ENCODE measurements at regions not wholly inside any gene's neighbourhood (a gene's known extent, or its start where the extent isn't known, plus 50 kb on each side); places are given as distances from the start of the nearest gene placed in this dataset.

GRCh38 chr14:38777401-38777800 is 325.6 kb downstream of the SEC23A start:
- DNase-seq (ENCODE audit: extremely low read depth, low read depth) = no peak

- no peak for DNase-seq (ENCODE audit: extremely low read depth, low read depth)
Measured at GRCh38 chr14:38775986-38776385, 327.0 kb downstream of the SEC23A start.

GRCh38 chr14:38774162-38774561 is 328.9 kb downstream of the SEC23A start:
- DNase-seq (ENCODE audit: extremely low read depth, low read depth) = no peak

GRCh38 chr14:38770251-38770650 is 332.8 kb downstream of the SEC23A start:
- no peak for DNase-seq (ENCODE audit: extremely low read depth, low read depth)

- DNase-seq (ENCODE audit: extremely low read depth, low read depth) = peak; percentile 54
Measured at GRCh38 chr14:38762845-38763244, 340.2 kb downstream of the SEC23A start.

GRCh38 chr14:38762426-38762825 is 340.6 kb downstream of the SEC23A start:
- DNase-seq (ENCODE audit: extremely low read depth, low read depth) = peak; percentile 42

DNA sequence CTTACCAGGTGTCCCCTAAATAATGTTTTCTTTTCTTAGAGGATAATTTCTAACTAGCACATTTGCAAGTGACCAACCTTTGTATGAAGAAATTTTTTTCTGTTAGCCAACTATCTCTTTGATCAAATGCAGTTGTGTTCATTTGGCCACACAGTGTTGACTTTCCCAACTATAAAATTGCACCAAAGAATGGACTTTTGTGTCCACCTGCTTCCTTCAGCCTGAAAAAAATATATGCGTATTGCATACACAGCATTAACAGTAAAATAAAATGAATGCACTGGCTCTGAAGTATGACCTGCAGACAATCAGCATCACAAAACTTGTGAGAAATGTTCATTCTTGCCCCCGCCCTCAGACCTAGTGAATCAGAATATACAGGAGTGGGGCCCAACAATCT is 342.0 kb downstream of the SEC23A start:
- no peak for DNase-seq (ENCODE audit: extremely low read depth, low read depth)

- DNase-seq (ENCODE audit: extremely low read depth, low read depth) = no peak
Measured at GRCh38 chr14:38758661-38759060, 344.4 kb downstream of the SEC23A start.

GRCh38 chr14:38755036-38755435 is 348.0 kb downstream of the SEC23A start:
- no peak for DNase-seq (ENCODE audit: extremely low read depth, low read depth)

GRCh38 chr14:38752750-38753149 is 350.3 kb downstream of the SEC23A start:
- no peak for DNase-seq (ENCODE audit: extremely low read depth, low read depth)

- no peak for DNase-seq (ENCODE audit: extremely low read depth, low read depth)
Measured at GRCh38 chr14:38752341-38752740, 350.7 kb downstream of the SEC23A start.

DNA sequence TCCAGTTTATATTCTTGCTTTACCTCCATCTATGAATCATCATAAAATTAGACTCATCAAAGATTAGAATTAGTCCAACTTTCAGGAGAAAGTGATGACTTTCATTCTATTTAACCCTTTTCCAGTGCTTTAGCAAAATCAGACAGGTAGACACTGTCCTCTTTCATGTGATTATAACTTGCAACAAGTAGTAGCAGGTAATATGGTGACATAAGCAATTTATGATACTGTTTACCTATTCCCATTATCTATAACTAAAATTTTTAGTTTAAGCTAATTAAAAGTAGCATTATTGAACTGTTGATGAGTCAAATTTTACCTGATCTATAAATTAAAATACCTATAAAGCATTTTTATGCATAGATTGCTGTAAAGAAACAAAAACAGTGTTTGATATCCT is 351.6 kb downstream of the SEC23A start:
- DNase-seq (ENCODE audit: extremely low read depth, low read depth) = no peak

DNA sequence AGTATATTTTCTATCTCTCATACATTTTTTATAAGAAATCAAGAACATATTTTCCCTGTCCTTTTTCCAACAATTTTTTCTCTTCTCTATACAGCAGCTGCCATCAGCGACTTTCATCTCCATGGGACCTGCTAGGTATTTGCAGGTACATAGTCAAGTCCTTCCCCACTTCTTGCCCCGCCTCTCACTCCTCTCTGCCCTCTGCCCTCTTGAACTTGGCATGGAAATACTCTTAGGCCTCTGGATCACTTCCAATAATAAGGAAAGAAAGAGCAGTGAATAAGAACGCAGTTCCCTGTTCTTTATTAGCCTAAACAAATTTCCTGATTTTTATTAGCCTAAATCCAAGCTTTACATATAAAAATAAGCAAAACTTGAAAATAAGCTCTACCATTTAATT is 353.1 kb downstream of the SEC23A start:
- DNase-seq (ENCODE audit: extremely low read depth, low read depth) = no peak

DNA sequence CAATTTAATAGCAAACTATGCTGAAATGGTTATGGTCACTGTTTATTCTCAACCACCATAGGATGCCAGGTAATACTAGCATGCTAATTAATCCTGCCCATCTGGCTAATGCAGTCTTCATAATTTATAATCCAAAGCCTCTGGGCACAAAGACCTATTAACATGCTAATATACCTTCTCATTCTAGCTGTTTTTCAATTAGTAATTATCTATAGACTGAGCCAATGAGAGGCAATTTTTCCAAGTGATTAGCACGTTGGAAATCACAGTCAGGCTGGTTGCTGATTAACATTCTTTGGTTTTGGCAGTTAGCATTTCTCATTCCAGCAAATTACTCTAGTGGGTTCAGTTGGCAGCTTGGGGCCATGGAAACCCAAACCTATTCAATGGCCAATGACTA is 357.2 kb downstream of the SEC23A start:
- DNase-seq (ENCODE audit: extremely low read depth, low read depth) = no peak

DNA sequence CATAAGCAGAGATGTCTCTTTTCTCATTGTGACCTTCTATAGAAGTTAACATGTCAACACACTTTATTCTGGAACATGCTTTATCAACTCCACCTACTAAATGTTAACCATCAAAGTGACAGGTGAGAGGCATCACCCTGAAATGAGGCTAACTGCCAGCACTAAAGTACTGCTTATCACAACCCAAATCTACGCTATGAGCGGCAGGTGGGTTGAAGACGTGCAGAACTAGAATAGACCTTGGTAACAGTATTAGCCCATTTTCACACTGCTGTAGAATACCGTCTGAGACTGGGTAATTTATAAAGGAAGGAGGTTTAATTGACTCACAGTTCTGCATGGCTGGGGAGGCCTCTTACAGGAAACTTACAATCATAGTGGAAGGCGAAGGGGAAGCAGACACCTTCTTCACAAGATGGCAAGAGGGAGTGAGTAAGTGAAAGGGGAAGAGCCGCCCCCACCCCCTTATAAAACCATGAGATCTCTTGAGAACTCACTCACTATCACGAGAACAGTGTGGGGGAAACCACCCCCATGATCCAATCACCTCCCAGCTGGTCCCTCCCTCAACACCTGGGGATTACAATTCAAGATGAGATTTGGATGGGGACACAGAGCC is 359.0 kb downstream of the SEC23A start:
- no peak for DNase-seq (ENCODE audit: extremely low read depth, low read depth)

GRCh38 chr14:38737686-38738407 is 365.2 kb downstream of the SEC23A start:
- DNase-seq (ENCODE audit: extremely low read depth, low read depth) = no peak

- no peak for DNase-seq (ENCODE audit: extremely low read depth, low read depth)
Measured at GRCh38 chr14:38735005-38735404, 368.0 kb downstream of the SEC23A start.

- no peak for DNase-seq (ENCODE audit: extremely low read depth, low read depth)
Measured at GRCh38 chr14:38731962-38732361, 371.1 kb downstream of the SEC23A start.

DNA sequence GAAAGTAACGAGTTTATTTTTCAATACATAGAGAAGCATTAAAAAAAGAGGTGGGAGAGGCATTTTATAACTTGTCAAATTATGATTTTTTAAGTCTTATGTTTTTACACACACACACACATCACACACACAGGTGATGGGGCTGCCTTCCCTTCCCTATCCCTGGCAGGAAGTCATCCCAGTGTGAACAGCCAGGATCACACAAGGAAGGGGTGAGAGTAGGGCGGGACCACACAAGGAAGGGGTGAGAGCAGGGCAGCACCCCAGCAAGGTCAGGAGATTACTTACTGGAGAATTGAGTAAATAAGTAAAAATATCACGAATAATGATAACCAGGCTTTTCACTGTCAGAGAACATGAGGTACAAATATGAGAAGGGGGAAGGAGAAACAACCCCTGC is 372.6 kb downstream of the SEC23A start:
- DNase-seq (ENCODE audit: extremely low read depth, low read depth) = no peak

- DNase-seq (ENCODE audit: extremely low read depth, low read depth) = no peak
Measured at GRCh38 chr14:38727731-38728130, 375.3 kb downstream of the SEC23A start.

- no peak for DNase-seq (ENCODE audit: extremely low read depth, low read depth)
Measured at GRCh38 chr14:38724621-38725020, 378.4 kb downstream of the SEC23A start.

- no peak for DNase-seq (ENCODE audit: extremely low read depth, low read depth)
Measured at GRCh38 chr14:38723959-38724358, 379.1 kb downstream of the SEC23A start.

DNA sequence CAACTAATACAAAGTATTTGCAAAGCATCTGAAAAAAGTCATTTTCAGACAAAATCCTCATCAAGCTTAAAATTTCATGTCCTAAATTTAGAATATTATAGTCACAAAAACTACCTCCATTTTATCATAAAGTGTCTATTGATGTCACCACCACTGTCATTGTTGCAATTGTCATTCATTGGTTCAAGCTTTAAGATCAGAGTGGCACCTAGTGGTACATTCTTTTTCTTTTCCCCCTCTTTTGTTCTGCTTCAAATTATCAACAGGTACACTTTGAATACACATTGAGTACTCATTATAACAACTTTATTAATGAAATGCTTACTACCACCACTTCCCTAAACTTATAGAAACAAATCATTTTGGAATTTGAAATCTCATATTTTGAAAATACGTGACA is 379.8 kb downstream of the SEC23A start:
- no peak for DNase-seq (ENCODE audit: extremely low read depth, low read depth)

All from NCI-H460 (cell line).